ENCODE measurements at regions not wholly inside any gene's neighbourhood (a gene's known extent, or its start where the extent isn't known, plus 50 kb on each side); places are given as distances from the start of the nearest gene placed in this dataset.
"Not testable (repeated sequence)": the region's sequence is repeated elsewhere in the genome, so short reads cannot be mapped to it uniquely, and the experiment has no call there.

- H3K4me3 ChIP-seq: peak overlapping the region in 1 of 10 donors; percentile 24
- WGBS, 2 donors: 5% methylated on average over 14 of the region's 14 CpGs
Observed at GRCh38 chrX:65196758-65197360, 220.6 kb upstream of the ZC4H2 start.

GRCh38 chrX:65195621-65196020 is 219.4 kb upstream of the ZC4H2 start:
- Histone ChIP-seq H3K27ac (no peak overlapping the region), H3K4me1 (no peaks in the 10 kb centered on the region), H3K27me3 (peaks cover 0 to 26% (median 0%) of the 10 kb centered on the region in 7 donors), H3K4me3 (no peak overlapping the region), H3K9me3 (peaks cover 0 to 31% (median 0%) of the 10 kb centered on the region in 11 donors), H3K36me3 (no peaks in the 10 kb centered on the region)
- no peak for DNase-seq
- intact Hi-C loops (cut with DNase I): no loop called here
- no peak for ATAC-seq
- TF ChIP-seq CTCF (IDR thresholded peaks at IDR 0.05): no peak
- 6 to 9% methylated on average over 1 of the region's 1 CpG for WGBS, 2 donors

More at GRCh38 chrX:65196758-65197360, 220.6 kb upstream of the ZC4H2 start:
- Histone ChIP-seq H3K36me3 (no peaks in the 10 kb centered on the region), H3K27me3 (peaks cover 0 to 26% (median 0%) of the 10 kb centered on the region in 7 donors), H3K27ac (no peak overlapping the region), H3K4me1 (no peaks in the 10 kb centered on the region), H3K9me3 (peaks cover 0 to 31% (median 0%) of the 10 kb centered on the region in 11 donors)
- DNase-seq (no peak), ATAC-seq (peak in 1 of 8 donors; percentile 27)
- TF ChIP-seq CTCF (IDR thresholded peaks at IDR 0.05): peak in 2 of 9 donors; percentile 6 to 19
- intact Hi-C loops (cut with DNase I): no loop called here

- H3K27ac ChIP-seq: no peak overlapping the region
- H3K4me3 ChIP-seq: no peak overlapping the region
- peaks cover 0 to 27% (median 0%) of the 10 kb centered on the region in 11 donors for H3K9me3 ChIP-seq
- ATAC-seq: no peak
- no peak for TF ChIP-seq CTCF (IDR thresholded peaks at IDR 0.05)
- WGBS, 2 donors: 77 to 79% methylated on average over 5 of the region's 5 CpGs
- intact Hi-C loops (cut with DNase I): no loop called here
- H3K27me3 ChIP-seq: peaks cover 0 to 26% (median 0%) of the 10 kb centered on the region in 7 donors
- H3K36me3 ChIP-seq: no peaks in the 10 kb centered on the region
- no peak for DNase-seq
- H3K4me1 ChIP-seq: no peaks in the 10 kb centered on the region
Observed at GRCh38 chrX:65194547-65194946, 218.3 kb upstream of the ZC4H2 start.

GRCh38 chrX:65163325-65163724 is 187.1 kb upstream of the ZC4H2 start:
- WGBS, 2 donors: 86 to 90% methylated on average over 9 to 10 of the region's 10 CpGs
- ATAC-seq; H3K36me3 ChIP-seq; H3K27me3 ChIP-seq; DNase-seq; H3K4me1 ChIP-seq; H3K4me3 ChIP-seq; intact Hi-C loops (cut with DNase I); H3K27ac ChIP-seq: not testable (repeated sequence)
- H3K9me3 ChIP-seq: peaks cover 0 to 74% (median 0%) of the 10 kb centered on the region in 11 donors

GRCh38 chrX:65148232-65148631 is 172.0 kb upstream of the ZC4H2 start:
- no peaks in the 10 kb centered on the region for H3K27me3 ChIP-seq
- no peak overlapping the region for H3K27ac ChIP-seq
- ATAC-seq: peak in 1 of 8 donors; percentile 34
- intact Hi-C loops (cut with DNase I): no loop called here
- TF ChIP-seq CTCF (IDR thresholded peaks at IDR 0.05): no peak
- no peaks in the 10 kb centered on the region for H3K36me3 ChIP-seq
- no peak overlapping the region for H3K4me3 ChIP-seq
- peaks cover 0 to 35% (median 0%) of the 10 kb centered on the region in 11 donors for H3K9me3 ChIP-seq
- DNase-seq: no peak
- H3K4me1 ChIP-seq: no peaks in the 10 kb centered on the region
- WGBS, 2 donors: 87 to 96% methylated on average over 5 of the region's 5 CpGs
